ENCODE measurements at regions not wholly inside any gene's neighbourhood (a gene's known extent, or its start where the extent isn't known, plus 50 kb on each side); places are given as distances from the start of the nearest gene placed in this dataset.

- H3K4me3 Mint-ChIP-seq: no peak overlapping the region; a peak in 1 of 5 replicates
- H3K36me3 Mint-ChIP-seq (ENCODE audit: insufficient read depth in 1 of 3, low read depth in 3 of 3): no peaks in the 10 kb centered on the region
- no peak overlapping the region for H4K5ac ChIP-seq (ENCODE audit: insufficient read length, low read depth, low read length)
- no peak for DNase-seq
- H3K23me2 ChIP-seq (ENCODE audit: insufficient read length, low read depth, low read length, poor library complexity, severe bottlenecking): no peaks in the 10 kb centered on the region
- no peak for TF ChIP-seq CTCF (conservative IDR thresholded peaks at IDR 0.05)
- no peaks in the 10 kb centered on the region; a peak in 2 of 5 replicates for H3K9me3 Mint-ChIP-seq
- no peak overlapping the region for H3K27ac ChIP-seq (ENCODE audit: insufficient read length, low read depth, low read length)
- H3K9me3 ChIP-seq (ENCODE audit: control insufficient read depth, low read depth, low read length): no peaks in the 10 kb centered on the region
- peaks cover 67% of the 10 kb centered on the region for H3K27me3 Mint-ChIP-seq (ENCODE audit: low read depth)
- H3K4me1 Mint-ChIP-seq: peaks cover 26 to 34% of the 10 kb centered on the region in 2 experiments
- 0 out of 2 replicates have a peak, but pooled peaks cover 2% of the 10 kb centered on the region for H3K27me3 ChIP-seq (ENCODE audit: insufficient read depth, low read length)
- no peak overlapping the region for H3K23ac ChIP-seq (ENCODE audit: insufficient read length, low read depth, low read length)
- H3K18ac ChIP-seq (ENCODE audit: insufficient read length, low read depth, low read length): no peak overlapping the region
- H2BK20ac ChIP-seq (ENCODE audit: low read depth, low read length, poor library complexity, severe bottlenecking): no peak overlapping the region
- no CpG with 5 or more reads among the region's 6 CpGs for WGBS (ENCODE audit: extremely low coverage, insufficient read length, low lambda C conversion rate)
- H3K27ac Mint-ChIP-seq: no peak overlapping the region; a peak in 2 of 7 replicates
- no peak overlapping the region for H4K91ac ChIP-seq (ENCODE audit: insufficient read length, low read depth, low read length)
- no peak overlapping the region for H2BK12ac ChIP-seq (ENCODE audit: insufficient read length, low read depth, low read length)
- H3T11ph ChIP-seq (ENCODE audit: low read length): no peak overlapping the region
- no peak overlapping the region for H2AK5ac ChIP-seq (ENCODE audit: insufficient read length, low read length)
- no peak overlapping the region for H3K56ac ChIP-seq (ENCODE audit: insufficient read length, low read depth, low read length)
- no peak overlapping the region for H2BK5ac ChIP-seq (ENCODE audit: insufficient read length, low read length)
- no peak overlapping the region for H2BK120ac ChIP-seq (ENCODE audit: low read depth, low read length, poor library complexity, severe bottlenecking)
- no peak overlapping the region for H3K4me2 ChIP-seq (ENCODE audit: insufficient read depth, insufficient read length, low read length)
- no peak overlapping the region for H3K4ac ChIP-seq (ENCODE audit: low read depth, low read length)
- no peak overlapping the region for H3K14ac ChIP-seq (ENCODE audit: insufficient read depth, low read length)
- H3K9ac ChIP-seq (ENCODE audit: extremely low read depth, insufficient read length, low read length): no peak overlapping the region
- H4K8ac ChIP-seq (replicated peaks; ENCODE audit: insufficient read length, low read depth, low read length): no peak overlapping the region
- peaks cover 2% of the 10 kb centered on the region; the same call in 1 of the 2 replicates for H3K4me1 ChIP-seq (ENCODE audit: insufficient read depth, low read length)
- no peak overlapping the region for H2AFZ ChIP-seq (ENCODE audit: low read length)
- H3K79me1 ChIP-seq (ENCODE audit: insufficient read depth, low read depth, low read length, poor library complexity, severe bottlenecking): no peaks in the 10 kb centered on the region
- no peak overlapping the region for H2BK15ac ChIP-seq (ENCODE audit: low read depth, low read length)
- no peaks in the 10 kb centered on the region for H3K79me2 ChIP-seq (ENCODE audit: insufficient read depth, low read length)
- no peaks in the 10 kb centered on the region for H4K20me1 ChIP-seq (ENCODE audit: control insufficient read depth, insufficient read depth, insufficient read length)
Observed at GRCh38 chr22:23497016-23497885, 82.8 kb downstream of the IGLL1 start.

All from H9 (cell line).